ENCODE measurements at regions not wholly inside any gene's neighbourhood (a gene's known extent, or its start where the extent isn't known, plus 50 kb on each side); places are given as distances from the start of the nearest gene placed in this dataset.

DNA sequence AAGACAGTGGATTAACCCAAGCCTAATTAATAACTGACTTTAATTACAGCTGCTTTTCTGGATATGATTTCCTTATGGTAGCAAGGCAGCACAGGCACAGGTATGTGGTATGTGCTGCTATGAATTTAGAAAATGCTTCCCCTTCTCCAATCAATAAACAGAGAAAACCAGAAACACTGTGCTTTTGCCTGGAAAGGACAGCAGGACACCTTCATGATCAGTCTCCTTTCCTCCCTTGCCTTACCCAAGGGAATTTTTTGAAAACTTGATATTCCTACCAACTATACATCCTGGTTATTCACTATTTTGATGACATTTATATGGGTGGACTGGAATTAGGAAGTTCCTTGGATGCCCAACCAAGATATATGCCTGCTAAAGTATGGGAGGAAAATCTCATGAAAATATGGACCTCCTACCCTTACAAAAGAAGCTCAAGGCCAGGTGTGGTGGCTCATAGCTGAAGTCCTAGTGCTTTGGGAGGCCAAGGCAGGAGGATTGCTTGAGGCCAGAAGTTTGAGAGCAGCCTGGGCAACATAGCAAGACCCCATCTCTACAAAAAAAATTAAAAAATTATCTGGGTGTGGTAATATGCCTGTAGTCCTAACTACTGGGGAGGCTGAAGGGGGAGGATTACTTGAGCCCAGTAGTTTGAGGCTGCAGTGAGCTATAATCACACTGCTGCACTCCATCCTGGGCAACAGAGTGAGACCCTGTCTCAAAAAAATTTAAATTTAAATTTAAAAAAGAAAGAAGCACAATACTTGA, 106.3 kb upstream of the WAC start:
- Histone ChIP-seq H3K4ac (ENCODE audit: low read depth, low read length) (no peak overlapping the region), H2BK20ac (ENCODE audit: low read depth, low read length) (no peak overlapping the region), H4K5ac (ENCODE audit: low read depth, low read length) (no peak overlapping the region), H2AK5ac (ENCODE audit: low read depth, low read length) (no peak overlapping the region), H3K23ac (ENCODE audit: low read depth, low read length) (no peak overlapping the region), H3K4me2 (ENCODE audit: low read depth, low read length) (no peak overlapping the region), H3K27me3 (ENCODE audit: control insufficient read depth, insufficient read depth, low read length) (peaks cover 10% of the 10 kb centered on the region), H3K79me1 (ENCODE audit: low read depth in 1 of 2, low read length in 2 of 2) (no peaks in the 10 kb centered on the region), H3K9me1 (ENCODE audit: insufficient read depth, low read length) (no peaks in the 10 kb centered on the region), H3K4me3 (ENCODE audit: insufficient read depth, low read depth, low read length) (no peak overlapping the region), H4K91ac (ENCODE audit: insufficient read depth, low read depth, low read length) (no peak overlapping the region), H3K18ac (ENCODE audit: low read depth, low read length) (no peak overlapping the region), H4K8ac (ENCODE audit: low read depth in 2 of 2, low read length in 2 of 2) (no peak overlapping the region), H4K20me1 (ENCODE audit: insufficient read depth, low read length) (no peaks in the 10 kb centered on the region), H3K14ac (replicated peaks; ENCODE audit: low read depth, low read length) (no peak overlapping the region), H2BK5ac (ENCODE audit: low read depth, low read length, poor library complexity, severe bottlenecking) (no peak overlapping the region), H3K4me1 (ENCODE audit: control insufficient read depth, insufficient read depth, low read length) (no peaks in the 10 kb centered on the region), H2AK9ac (replicated peaks; ENCODE audit: low read depth, low read length, poor library complexity) (no peak overlapping the region), H2BK120ac (ENCODE audit: low read depth, low read length) (no peak overlapping the region), H3K56ac (ENCODE audit: extremely low read depth, insufficient read depth, low read length) (no peak overlapping the region), H3K9ac (ENCODE audit: low read depth, low read length) (no peak overlapping the region), H2BK15ac (ENCODE audit: low read depth, low read length) (no peak overlapping the region), H3K9me3 (ENCODE audit: control insufficient read depth, insufficient read depth, low read length) (peaks cover 4% of the 10 kb centered on the region; the same call in 1 of the 2 replicates), H3K36me3 (ENCODE audit: control insufficient read depth, insufficient read depth, low read length) (no peaks in the 10 kb centered on the region), H3K27ac (ENCODE audit: insufficient read depth, low read length) (no peak overlapping the region), H2AFZ (replicated peaks; ENCODE audit: low read length, poor library complexity) (no peak overlapping the region)
- ChIA-PET CTCF (no interaction called here), POLR2A (ENCODE audit: unreplicated experiment) (no interaction called here)
- DNase-seq, result no peak
- dilution Hi-C loops (cut with HindIII; ENCODE audit: low sequenced_read_pairs, unreplicated experiment) (no loop called here), intact Hi-C loops (cut with micrococcal nuclease) (no loop called here), in situ Hi-C loops (cut with MboI; ENCODE audit: low sequenced_read_pairs) (no loop called here)
- TF ChIP-seq FOS (IDR thresholded peaks at IDR 0.05; ENCODE audit: low read depth, low read length) (no peak), MXI1 (IDR thresholded peaks at IDR 0.05; ENCODE audit: borderline replicate concordance, low read depth, low read length) (no peak), POLR2A (IDR thresholded peaks at IDR 0.05; ENCODE audit: low read depth, low read length) (no peak), RCOR1 (IDR thresholded peaks at IDR 0.05; ENCODE audit: insufficient replicate concordance, low read length) (no peak), MAFK (IDR thresholded peaks at IDR 0.05; ENCODE audit: low read depth, low read length) (no peak), BHLHE40 (IDR thresholded peaks at IDR 0.05; ENCODE audit: low read depth, low read length) (no peak), SMC3 (IDR thresholded peaks at IDR 0.05; ENCODE audit: low read depth, low read length) (no peak), RAD21 (IDR thresholded peaks at IDR 0.05; ENCODE audit: low read length) (no peak), CHD1 (IDR thresholded peaks at IDR 0.05; ENCODE audit: low read depth, low read length) (no peak), CEBPB (IDR thresholded peaks at IDR 0.05; ENCODE audit: low read depth, low read length) (no peak), MAZ (IDR thresholded peaks at IDR 0.05; ENCODE audit: borderline replicate concordance, low read depth, low read length) (no peak), RFX5 (IDR thresholded peaks at IDR 0.05; ENCODE audit: low read depth, low read length) (no peak), NFE2L2 (IDR thresholded peaks at IDR 0.05; ENCODE audit: low read depth, low read length) (no peak)
- TF ChIP-seq, protein P1, sequence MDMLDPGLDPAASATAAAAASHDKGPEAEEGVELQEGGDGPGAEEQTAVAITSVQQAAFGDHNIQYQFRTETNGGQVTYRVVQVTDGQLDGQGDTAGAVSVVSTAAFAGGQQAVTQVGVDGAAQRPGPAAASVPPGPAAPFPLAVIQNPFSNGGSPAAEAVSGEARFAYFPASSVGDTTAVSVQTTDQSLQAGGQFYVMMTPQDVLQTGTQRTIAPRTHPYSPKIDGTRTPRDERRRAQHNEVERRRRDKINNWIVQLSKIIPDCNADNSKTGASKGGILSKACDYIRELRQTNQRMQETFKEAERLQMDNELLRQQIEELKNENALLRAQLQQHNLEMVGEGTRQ (IDR thresholded peaks at IDR 0.05; ENCODE audit: low read depth, low read length), result no peak
- TF ChIP-seq, protein P2, sequence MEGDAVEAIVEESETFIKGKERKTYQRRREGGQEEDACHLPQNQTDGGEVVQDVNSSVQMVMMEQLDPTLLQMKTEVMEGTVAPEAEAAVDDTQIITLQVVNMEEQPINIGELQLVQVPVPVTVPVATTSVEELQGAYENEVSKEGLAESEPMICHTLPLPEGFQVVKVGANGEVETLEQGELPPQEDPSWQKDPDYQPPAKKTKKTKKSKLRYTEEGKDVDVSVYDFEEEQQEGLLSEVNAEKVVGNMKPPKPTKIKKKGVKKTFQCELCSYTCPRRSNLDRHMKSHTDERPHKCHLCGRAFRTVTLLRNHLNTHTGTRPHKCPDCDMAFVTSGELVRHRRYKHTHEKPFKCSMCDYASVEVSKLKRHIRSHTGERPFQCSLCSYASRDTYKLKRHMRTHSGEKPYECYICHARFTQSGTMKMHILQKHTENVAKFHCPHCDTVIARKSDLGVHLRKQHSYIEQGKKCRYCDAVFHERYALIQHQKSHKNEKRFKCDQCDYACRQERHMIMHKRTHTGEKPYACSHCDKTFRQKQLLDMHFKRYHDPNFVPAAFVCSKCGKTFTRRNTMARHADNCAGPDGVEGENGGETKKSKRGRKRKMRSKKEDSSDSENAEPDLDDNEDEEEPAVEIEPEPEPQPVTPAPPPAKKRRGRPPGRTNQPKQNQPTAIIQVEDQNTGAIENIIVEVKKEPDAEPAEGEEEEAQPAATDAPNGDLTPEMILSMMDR (conservative IDR thresholded peaks at IDR 0.05; ENCODE audit: low read depth, low read length), result no peak
- TF ChIP-seq, protein P3, sequence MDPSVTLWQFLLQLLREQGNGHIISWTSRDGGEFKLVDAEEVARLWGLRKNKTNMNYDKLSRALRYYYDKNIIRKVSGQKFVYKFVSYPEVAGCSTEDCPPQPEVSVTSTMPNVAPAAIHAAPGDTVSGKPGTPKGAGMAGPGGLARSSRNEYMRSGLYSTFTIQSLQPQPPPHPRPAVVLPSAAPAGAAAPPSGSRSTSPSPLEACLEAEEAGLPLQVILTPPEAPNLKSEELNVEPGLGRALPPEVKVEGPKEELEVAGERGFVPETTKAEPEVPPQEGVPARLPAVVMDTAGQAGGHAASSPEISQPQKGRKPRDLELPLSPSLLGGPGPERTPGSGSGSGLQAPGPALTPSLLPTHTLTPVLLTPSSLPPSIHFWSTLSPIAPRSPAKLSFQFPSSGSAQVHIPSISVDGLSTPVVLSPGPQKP (IDR thresholded peaks at IDR 0.05; ENCODE audit: borderline replicate concordance, low read depth, low read length), result no peak
- ATAC-seq (ENCODE audit: low read depth), result no peak
- no TSS peak for BruUV-seq (replicated peaks)

Measured in IMR-90 (cell line).